ENCODE measurements at regions not wholly inside any gene's neighbourhood (a gene's known extent, or its start where the extent isn't known, plus 50 kb on each side); places are given as distances from the start of the nearest gene placed in this dataset.

DNA sequence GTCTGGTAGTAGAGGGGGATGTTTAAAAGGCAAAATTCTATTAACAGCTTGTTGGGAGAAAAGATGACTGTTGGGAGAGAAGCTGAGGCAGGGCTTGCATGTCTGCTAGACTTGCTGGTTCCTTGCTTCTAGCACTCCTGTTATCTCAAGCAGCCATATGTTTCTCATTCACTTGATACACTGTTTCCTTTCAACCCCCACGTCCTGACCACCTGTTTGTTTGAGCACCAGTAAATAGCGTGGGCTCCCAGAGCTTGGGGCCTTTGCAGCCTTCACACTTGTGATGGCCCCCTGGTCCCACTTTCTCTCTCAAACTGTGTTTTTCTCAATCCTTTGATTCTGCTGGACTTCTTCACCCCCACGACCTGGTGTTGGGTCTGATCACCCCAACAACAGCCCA, 111.7 kb upstream of the TMEM161B start (continued):
- TF ChIP-seq, protein P1, sequence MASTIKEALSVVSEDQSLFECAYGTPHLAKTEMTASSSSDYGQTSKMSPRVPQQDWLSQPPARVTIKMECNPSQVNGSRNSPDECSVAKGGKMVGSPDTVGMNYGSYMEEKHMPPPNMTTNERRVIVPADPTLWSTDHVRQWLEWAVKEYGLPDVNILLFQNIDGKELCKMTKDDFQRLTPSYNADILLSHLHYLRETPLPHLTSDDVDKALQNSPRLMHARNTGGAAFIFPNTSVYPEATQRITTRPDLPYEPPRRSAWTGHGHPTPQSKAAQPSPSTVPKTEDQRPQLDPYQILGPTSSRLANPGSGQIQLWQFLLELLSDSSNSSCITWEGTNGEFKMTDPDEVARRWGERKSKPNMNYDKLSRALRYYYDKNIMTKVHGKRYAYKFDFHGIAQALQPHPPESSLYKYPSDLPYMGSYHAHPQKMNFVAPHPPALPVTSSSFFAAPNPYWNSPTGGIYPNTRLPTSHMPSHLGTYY (CRISPR knock-in tag; IDR thresholded peaks at IDR 0.05): no peak
- no peak for TF ChIP-seq ZNF232 (CRISPR knock-in tag; IDR thresholded peaks at IDR 0.05)
- TF ChIP-seq, protein P2, sequence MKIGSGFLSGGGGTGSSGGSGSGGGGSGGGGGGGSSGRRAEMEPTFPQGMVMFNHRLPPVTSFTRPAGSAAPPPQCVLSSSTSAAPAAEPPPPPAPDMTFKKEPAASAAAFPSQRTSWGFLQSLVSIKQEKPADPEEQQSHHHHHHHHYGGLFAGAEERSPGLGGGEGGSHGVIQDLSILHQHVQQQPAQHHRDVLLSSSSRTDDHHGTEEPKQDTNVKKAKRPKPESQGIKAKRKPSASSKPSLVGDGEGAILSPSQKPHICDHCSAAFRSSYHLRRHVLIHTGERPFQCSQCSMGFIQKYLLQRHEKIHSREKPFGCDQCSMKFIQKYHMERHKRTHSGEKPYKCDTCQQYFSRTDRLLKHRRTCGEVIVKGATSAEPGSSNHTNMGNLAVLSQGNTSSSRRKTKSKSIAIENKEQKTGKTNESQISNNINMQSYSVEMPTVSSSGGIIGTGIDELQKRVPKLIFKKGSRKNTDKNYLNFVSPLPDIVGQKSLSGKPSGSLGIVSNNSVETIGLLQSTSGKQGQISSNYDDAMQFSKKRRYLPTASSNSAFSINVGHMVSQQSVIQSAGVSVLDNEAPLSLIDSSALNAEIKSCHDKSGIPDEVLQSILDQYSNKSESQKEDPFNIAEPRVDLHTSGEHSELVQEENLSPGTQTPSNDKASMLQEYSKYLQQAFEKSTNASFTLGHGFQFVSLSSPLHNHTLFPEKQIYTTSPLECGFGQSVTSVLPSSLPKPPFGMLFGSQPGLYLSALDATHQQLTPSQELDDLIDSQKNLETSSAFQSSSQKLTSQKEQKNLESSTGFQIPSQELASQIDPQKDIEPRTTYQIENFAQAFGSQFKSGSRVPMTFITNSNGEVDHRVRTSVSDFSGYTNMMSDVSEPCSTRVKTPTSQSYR (CRISPR knock-in tag; IDR thresholded peaks at IDR 0.05): no peak
- TF ChIP-seq FOXP1 (CRISPR knock-in tag; IDR thresholded peaks at IDR 0.05; ENCODE audit: borderline replicate concordance): no peak
- TF ChIP-seq ATF1 (CRISPR knock-in tag; IDR thresholded peaks at IDR 0.05): no peak
- TF ChIP-seq, protein P3, sequence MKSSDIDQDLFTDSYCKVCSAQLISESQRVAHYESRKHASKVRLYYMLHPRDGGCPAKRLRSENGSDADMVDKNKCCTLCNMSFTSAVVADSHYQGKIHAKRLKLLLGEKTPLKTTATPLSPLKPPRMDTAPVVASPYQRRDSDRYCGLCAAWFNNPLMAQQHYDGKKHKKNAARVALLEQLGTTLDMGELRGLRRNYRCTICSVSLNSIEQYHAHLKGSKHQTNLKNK (CRISPR knock-in tag; IDR thresholded peaks at IDR 0.05): no peak
- TF ChIP-seq ZNF263 (CRISPR knock-in tag; IDR thresholded peaks at IDR 0.05; ENCODE audit: low read depth): no peak
- TF ChIP-seq NFE2L1 (CRISPR knock-in tag; IDR thresholded peaks at IDR 0.05): no peak

DNA sequence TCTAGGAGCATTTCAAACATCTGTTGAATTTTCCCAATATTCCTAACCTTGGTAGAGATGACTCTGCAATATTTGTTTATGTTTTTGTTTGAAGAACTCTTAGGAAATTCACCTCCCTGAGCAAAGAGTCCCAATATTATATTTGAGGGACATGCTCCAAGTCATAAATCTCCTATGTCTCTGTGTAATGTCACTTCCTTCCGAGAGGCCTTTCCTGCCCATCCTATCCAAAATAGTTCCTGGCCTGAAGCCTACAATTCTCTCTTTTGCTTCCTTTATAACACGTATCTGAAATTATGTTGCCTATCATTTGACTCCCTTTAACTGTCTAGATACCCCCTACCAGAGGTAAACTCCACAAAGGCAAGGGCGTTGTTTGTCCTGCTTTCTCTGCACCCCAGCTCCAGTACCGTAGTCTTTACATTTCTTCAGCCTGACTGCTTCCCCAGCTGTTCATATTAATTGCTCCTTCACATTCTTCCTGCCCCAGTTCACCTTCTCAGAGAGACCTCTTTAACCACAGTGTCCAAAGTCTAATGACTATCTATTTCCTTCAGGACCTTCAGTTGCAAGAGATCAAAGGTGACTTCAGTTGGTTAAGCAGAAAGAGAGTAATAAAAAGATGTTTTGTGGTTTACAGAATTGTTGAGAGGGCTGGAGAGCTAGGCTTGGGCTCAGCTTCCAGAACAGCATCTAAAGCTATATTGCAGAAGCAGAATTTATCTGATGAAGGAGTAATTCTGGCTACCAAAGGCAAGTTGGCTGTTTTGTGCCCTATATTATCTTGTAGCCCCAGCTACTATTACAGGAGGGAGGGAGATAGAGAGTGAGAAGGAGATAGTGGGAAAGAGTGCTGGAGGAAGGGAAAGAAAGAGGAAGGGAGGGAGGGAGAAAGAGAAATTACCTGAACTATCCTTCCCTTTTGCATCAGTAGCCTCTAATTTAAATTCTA, 109.3 kb upstream of the TMEM161B start:
- Mint-ChIP-seq H3K27me3 (ENCODE audit: low read depth) (no peaks in the 10 kb centered on the region), H3K4me3 (no peak overlapping the region), H3K9me3 (peaks cover 19% of the 10 kb centered on the region), H3K27ac (no peak overlapping the region), H3K4me1 (no peaks in the 10 kb centered on the region), H3K36me3 (peaks cover 4% of the 10 kb centered on the region; the same call in 1 of the 2 replicates)
- ChIA-PET CTCF (no interaction called here), POLR2A (no interaction called here)
- DNase-seq (ENCODE audit: low spot score) (no peak), ATAC-seq (no peak)
- TF ChIP-seq ZNF232 (CRISPR knock-in tag; IDR thresholded peaks at IDR 0.05) (no peak), TEAD1 (CRISPR knock-in tag; IDR thresholded peaks at IDR 0.05) (no peak), FOXJ3 (CRISPR knock-in tag; IDR thresholded peaks at IDR 0.05; ENCODE audit: borderline replicate concordance) (no peak), NFE2L1 (CRISPR knock-in tag; IDR thresholded peaks at IDR 0.05) (no peak)
- TF ChIP-seq, protein P4, sequence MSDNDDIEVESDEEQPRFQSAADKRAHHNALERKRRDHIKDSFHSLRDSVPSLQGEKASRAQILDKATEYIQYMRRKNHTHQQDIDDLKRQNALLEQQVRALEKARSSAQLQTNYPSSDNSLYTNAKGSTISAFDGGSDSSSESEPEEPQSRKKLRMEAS (CRISPR knock-in tag; IDR thresholded peaks at IDR 0.05): no peak
- TF ChIP-seq, protein P5, sequence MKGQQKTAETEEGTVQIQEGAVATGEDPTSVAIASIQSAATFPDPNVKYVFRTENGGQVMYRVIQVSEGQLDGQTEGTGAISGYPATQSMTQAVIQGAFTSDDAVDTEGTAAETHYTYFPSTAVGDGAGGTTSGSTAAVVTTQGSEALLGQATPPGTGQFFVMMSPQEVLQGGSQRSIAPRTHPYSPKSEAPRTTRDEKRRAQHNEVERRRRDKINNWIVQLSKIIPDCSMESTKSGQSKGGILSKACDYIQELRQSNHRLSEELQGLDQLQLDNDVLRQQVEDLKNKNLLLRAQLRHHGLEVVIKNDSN (CRISPR knock-in tag; IDR thresholded peaks at IDR 0.05): no peak
- TF ChIP-seq, protein P6, sequence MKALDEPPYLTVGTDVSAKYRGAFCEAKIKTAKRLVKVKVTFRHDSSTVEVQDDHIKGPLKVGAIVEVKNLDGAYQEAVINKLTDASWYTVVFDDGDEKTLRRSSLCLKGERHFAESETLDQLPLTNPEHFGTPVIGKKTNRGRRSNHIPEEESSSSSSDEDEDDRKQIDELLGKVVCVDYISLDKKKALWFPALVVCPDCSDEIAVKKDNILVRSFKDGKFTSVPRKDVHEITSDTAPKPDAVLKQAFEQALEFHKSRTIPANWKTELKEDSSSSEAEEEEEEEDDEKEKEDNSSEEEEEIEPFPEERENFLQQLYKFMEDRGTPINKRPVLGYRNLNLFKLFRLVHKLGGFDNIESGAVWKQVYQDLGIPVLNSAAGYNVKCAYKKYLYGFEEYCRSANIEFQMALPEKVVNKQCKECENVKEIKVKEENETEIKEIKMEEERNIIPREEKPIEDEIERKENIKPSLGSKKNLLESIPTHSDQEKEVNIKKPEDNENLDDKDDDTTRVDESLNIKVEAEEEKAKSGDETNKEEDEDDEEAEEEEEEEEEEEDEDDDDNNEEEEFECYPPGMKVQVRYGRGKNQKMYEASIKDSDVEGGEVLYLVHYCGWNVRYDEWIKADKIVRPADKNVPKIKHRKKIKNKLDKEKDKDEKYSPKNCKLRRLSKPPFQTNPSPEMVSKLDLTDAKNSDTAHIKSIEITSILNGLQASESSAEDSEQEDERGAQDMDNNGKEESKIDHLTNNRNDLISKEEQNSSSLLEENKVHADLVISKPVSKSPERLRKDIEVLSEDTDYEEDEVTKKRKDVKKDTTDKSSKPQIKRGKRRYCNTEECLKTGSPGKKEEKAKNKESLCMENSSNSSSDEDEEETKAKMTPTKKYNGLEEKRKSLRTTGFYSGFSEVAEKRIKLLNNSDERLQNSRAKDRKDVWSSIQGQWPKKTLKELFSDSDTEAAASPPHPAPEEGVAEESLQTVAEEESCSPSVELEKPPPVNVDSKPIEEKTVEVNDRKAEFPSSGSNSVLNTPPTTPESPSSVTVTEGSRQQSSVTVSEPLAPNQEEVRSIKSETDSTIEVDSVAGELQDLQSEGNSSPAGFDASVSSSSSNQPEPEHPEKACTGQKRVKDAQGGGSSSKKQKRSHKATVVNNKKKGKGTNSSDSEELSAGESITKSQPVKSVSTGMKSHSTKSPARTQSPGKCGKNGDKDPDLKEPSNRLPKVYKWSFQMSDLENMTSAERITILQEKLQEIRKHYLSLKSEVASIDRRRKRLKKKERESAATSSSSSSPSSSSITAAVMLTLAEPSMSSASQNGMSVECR (CRISPR knock-in tag; IDR thresholded peaks at IDR 0.05; ENCODE audit: borderline replicate concordance): no peak
- TF ChIP-seq, protein P7, sequence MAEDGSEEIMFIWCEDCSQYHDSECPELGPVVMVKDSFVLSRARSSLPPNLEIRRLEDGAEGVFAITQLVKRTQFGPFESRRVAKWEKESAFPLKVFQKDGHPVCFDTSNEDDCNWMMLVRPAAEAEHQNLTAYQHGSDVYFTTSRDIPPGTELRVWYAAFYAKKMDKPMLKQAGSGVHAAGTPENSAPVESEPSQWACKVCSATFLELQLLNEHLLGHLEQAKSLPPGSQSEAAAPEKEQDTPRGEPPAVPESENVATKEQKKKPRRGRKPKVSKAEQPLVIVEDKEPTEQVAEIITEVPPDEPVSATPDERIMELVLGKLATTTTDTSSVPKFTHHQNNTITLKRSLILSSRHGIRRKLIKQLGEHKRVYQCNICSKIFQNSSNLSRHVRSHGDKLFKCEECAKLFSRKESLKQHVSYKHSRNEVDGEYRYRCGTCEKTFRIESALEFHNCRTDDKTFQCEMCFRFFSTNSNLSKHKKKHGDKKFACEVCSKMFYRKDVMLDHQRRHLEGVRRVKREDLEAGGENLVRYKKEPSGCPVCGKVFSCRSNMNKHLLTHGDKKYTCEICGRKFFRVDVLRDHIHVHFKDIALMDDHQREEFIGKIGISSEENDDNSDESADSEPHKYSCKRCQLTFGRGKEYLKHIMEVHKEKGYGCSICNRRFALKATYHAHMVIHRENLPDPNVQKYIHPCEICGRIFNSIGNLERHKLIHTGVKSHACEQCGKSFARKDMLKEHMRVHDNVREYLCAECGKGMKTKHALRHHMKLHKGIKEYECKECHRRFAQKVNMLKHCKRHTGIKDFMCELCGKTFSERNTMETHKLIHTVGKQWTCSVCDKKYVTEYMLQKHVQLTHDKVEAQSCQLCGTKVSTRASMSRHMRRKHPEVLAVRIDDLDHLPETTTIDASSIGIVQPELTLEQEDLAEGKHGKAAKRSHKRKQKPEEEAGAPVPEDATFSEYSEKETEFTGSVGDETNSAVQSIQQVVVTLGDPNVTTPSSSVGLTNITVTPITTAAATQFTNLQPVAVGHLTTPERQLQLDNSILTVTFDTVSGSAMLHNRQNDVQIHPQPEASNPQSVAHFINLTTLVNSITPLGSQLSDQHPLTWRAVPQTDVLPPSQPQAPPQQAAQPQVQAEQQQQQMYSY (CRISPR knock-in tag; IDR thresholded peaks at IDR 0.05): no peak
- TF ChIP-seq, protein P8, sequence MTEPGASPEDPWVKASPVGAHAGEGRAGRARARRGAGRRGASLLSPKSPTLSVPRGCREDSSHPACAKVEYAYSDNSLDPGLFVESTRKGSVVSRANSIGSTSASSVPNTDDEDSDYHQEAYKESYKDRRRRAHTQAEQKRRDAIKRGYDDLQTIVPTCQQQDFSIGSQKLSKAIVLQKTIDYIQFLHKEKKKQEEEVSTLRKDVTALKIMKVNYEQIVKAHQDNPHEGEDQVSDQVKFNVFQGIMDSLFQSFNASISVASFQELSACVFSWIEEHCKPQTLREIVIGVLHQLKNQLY (CRISPR knock-in tag; IDR thresholded peaks at IDR 0.05): no peak
